ENCODE measurements at regions not wholly inside any gene's neighbourhood (a gene's known extent, or its start where the extent isn't known, plus 50 kb on each side); places are given as distances from the start of the nearest gene placed in this dataset.

- Histone ChIP-seq H3K27me3 (no peaks in the 10 kb centered on the region), H3K9me3 (no peaks in the 10 kb centered on the region), H3K27ac (no peak overlapping the region), H3K4me1 (no peaks in the 10 kb centered on the region), H3K36me3 (no peaks in the 10 kb centered on the region), H3K4me3 (no peak overlapping the region)
- no peak for DNase-seq
- no peak for TF ChIP-seq CTCF (IDR thresholded peaks at IDR 0.05)
- TF ChIP-seq POLR2A (IDR thresholded peaks at IDR 0.05), result no peak
- intact Hi-C loops (cut with DNase I; ENCODE audit: low total_unique reads), result no loop called here
Measured at GRCh38 chr2:188727846-188728245, 246.3 kb upstream of the COL3A1 start.

- no peaks in the 10 kb centered on the region for H3K9me3 ChIP-seq
- no peaks in the 10 kb centered on the region for H3K27me3 ChIP-seq
- H3K36me3 ChIP-seq, result no peaks in the 10 kb centered on the region
- intact Hi-C loops (cut with DNase I; ENCODE audit: low total_unique reads), result no loop called here
- H3K27ac ChIP-seq, result no peak overlapping the region
- H3K4me1 ChIP-seq, result no peaks in the 10 kb centered on the region
- DNase-seq, result no peak
- no peak overlapping the region for H3K4me3 ChIP-seq
- TF ChIP-seq POLR2A (IDR thresholded peaks at IDR 0.05) (no peak), CTCF (IDR thresholded peaks at IDR 0.05) (no peak)
Measured at GRCh38 chr2:188734691-188735090, 239.5 kb upstream of the COL3A1 start.

GRCh38 chr2:188746727-188747126 lies 227.4 kb upstream of the COL3A1 start:
- Histone ChIP-seq H3K4me1 (no peaks in the 10 kb centered on the region), H3K9me3 (no peaks in the 10 kb centered on the region), H3K4me3 (no peak overlapping the region), H3K27ac (no peak overlapping the region), H3K27me3 (no peaks in the 10 kb centered on the region), H3K36me3 (no peaks in the 10 kb centered on the region)
- no peak for DNase-seq
- TF ChIP-seq POLR2A (IDR thresholded peaks at IDR 0.05), result no peak
- no peak for TF ChIP-seq CTCF (IDR thresholded peaks at IDR 0.05)
- intact Hi-C loops (cut with DNase I; ENCODE audit: low total_unique reads), result no loop called here

- no peaks in the 10 kb centered on the region for H3K27me3 ChIP-seq
- no peaks in the 10 kb centered on the region for H3K36me3 ChIP-seq
- no peak for DNase-seq
- H3K27ac ChIP-seq, result no peak overlapping the region
- no peak overlapping the region for H3K4me3 ChIP-seq
- intact Hi-C loops (cut with DNase I; ENCODE audit: low total_unique reads), result no loop called here
- TF ChIP-seq CTCF (IDR thresholded peaks at IDR 0.05) (no peak), POLR2A (IDR thresholded peaks at IDR 0.05) (no peak)
- H3K4me1 ChIP-seq, result no peaks in the 10 kb centered on the region
- peaks cover 0 to 7% of the 10 kb centered on the region in 2 donors for H3K9me3 ChIP-seq
Measured at GRCh38 chr2:188751816-188752215, 222.4 kb upstream of the COL3A1 start.

GRCh38 chr2:188752311-188752710 lies 221.9 kb upstream of the COL3A1 start:
- no peaks in the 10 kb centered on the region for H3K27me3 ChIP-seq
- peaks cover 0 to 12% of the 10 kb centered on the region in 2 donors for H3K9me3 ChIP-seq
- H3K27ac ChIP-seq, result no peak overlapping the region
- no peak overlapping the region for H3K4me3 ChIP-seq
- no peak for TF ChIP-seq CTCF (IDR thresholded peaks at IDR 0.05)
- intact Hi-C loops (cut with DNase I; ENCODE audit: low total_unique reads), result no loop called here
- DNase-seq, result no peak
- H3K4me1 ChIP-seq, result no peaks in the 10 kb centered on the region
- H3K36me3 ChIP-seq, result no peaks in the 10 kb centered on the region
